Loucy (cell line): ENCODE measurements at regions not wholly inside any gene's neighbourhood (a gene's known extent, or its start where the extent isn't known, plus 50 kb on each side); places are given as distances from the start of the nearest gene placed in this dataset.

ENCODE experiments used
- EZH2phosphoT487 ChIP-seq: fragments of 200-600 bp; IDR thresholded peaks from 2 replicates; pipeline ENCODE4 v1.6.1; 2018; ENCODE audit warnings: antibody characterized with exemption, mild to moderate bottlenecking, moderate library complexity, borderline replicate concordance
- TF ChIP-seq, protein P1 (sequence below): fragments of 200-600 bp; sonication (generic); conservative IDR thresholded peaks from 2 replicates; pipeline ENCODE4 v1.5.1; 2014; ENCODE audit warnings: mild to moderate bottlenecking, antibody characterized with exemption, low read length

DNA sequence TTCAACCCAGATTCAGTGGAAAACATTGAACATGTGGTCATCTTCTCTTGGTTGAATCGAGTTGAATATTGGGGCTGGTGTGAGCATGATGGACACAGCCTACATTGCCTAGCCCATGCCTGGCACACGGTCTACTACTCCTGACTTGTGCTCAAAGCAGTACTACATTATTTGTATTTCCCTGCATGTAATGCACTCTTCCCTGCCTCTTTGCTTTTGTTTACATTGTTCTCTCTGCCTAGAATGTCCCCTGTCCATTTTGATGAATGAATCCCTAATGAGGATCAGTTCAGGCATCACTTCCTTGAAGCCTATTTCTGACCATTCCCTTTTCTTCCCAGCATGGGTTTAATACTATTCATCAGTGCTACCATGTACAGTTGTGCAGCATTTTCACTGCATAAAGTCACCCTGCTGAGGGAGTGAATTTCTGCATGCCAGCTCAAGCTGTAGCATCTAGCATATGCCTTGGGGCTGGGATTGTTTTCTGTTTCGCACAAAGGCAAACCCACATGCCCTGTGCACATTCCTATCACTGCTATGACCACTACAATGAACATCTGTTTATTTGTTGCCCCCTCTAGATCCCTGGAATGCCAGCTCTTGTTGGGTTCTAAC, 75.3 kb upstream of the CCN6 start:
- TF ChIP-seq, protein P1, sequence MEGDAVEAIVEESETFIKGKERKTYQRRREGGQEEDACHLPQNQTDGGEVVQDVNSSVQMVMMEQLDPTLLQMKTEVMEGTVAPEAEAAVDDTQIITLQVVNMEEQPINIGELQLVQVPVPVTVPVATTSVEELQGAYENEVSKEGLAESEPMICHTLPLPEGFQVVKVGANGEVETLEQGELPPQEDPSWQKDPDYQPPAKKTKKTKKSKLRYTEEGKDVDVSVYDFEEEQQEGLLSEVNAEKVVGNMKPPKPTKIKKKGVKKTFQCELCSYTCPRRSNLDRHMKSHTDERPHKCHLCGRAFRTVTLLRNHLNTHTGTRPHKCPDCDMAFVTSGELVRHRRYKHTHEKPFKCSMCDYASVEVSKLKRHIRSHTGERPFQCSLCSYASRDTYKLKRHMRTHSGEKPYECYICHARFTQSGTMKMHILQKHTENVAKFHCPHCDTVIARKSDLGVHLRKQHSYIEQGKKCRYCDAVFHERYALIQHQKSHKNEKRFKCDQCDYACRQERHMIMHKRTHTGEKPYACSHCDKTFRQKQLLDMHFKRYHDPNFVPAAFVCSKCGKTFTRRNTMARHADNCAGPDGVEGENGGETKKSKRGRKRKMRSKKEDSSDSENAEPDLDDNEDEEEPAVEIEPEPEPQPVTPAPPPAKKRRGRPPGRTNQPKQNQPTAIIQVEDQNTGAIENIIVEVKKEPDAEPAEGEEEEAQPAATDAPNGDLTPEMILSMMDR, result no peak
- TF ChIP-seq EZH2phosphoT487, result no peak
